ENCODE measurements at regions not wholly inside any gene's neighbourhood (a gene's known extent, or its start where the extent isn't known, plus 50 kb on each side); places are given as distances from the start of the nearest gene placed in this dataset.
"Not testable (repeated sequence)": the region's sequence is repeated elsewhere in the genome, so short reads cannot be mapped to it uniquely, and the experiment has no call there.

DNA sequence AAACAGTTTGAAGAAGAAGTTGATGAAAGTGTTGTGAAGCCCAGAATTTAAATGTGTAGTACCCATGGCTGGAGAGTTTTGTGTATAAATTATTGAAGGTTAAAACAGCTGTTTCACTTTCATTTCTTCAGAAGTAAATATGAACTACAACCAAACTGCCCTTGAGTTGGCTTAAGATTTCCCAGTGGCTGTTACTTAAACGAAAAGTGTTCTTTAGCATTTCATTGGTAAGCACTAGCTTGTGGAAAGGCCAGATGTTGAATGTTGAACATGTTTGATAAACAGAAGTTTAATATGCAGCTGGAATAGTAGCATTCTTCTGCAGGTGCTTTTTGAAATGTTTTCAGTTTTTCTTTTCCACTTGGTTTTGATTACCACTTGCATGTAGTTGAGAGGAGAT lies 83.2 kb upstream of the TNRC6B start:
- BruUV-seq (replicated peaks): no TSS peak
- DNase-seq (ENCODE audit: low spot score): no peak
- H3K4me1 ChIP-seq (ENCODE audit: insufficient read depth, low read length, poor library complexity, severe bottlenecking): no peaks in the 10 kb centered on the region
- intact Hi-C loops (cut with micrococcal nuclease; ENCODE audit: unreplicated experiment): no loop called here
- H3K36me3 ChIP-seq (ENCODE audit: insufficient read depth, low read length, poor library complexity, severe bottlenecking): no peaks in the 10 kb centered on the region
- no peak overlapping the region for H3K27ac ChIP-seq (ENCODE audit: low read depth, low read length, poor library complexity, severe bottlenecking)
- H3K4me3 ChIP-seq (ENCODE audit: low read depth, low read length, poor library complexity, severe bottlenecking): no peak overlapping the region
- H3K9me3 ChIP-seq (ENCODE audit: low read depth, low read length, poor library complexity, severe bottlenecking): no peaks in the 10 kb centered on the region
- ChIA-PET POLR2A (ENCODE audit: low non-redundant PET) (no interaction called here), CTCF (no interaction called here)
- no peaks in the 10 kb centered on the region for H3K27me3 ChIP-seq (replicated peaks; ENCODE audit: insufficient read depth, low read depth, low read length, poor library complexity)
- TF ChIP-seq EZH2 (IDR thresholded peaks at IDR 0.05; ENCODE audit: borderline replicate concordance, low read depth, low read length, poor library complexity, severe bottlenecking): no peak
- TF ChIP-seq, protein P1, sequence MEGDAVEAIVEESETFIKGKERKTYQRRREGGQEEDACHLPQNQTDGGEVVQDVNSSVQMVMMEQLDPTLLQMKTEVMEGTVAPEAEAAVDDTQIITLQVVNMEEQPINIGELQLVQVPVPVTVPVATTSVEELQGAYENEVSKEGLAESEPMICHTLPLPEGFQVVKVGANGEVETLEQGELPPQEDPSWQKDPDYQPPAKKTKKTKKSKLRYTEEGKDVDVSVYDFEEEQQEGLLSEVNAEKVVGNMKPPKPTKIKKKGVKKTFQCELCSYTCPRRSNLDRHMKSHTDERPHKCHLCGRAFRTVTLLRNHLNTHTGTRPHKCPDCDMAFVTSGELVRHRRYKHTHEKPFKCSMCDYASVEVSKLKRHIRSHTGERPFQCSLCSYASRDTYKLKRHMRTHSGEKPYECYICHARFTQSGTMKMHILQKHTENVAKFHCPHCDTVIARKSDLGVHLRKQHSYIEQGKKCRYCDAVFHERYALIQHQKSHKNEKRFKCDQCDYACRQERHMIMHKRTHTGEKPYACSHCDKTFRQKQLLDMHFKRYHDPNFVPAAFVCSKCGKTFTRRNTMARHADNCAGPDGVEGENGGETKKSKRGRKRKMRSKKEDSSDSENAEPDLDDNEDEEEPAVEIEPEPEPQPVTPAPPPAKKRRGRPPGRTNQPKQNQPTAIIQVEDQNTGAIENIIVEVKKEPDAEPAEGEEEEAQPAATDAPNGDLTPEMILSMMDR (conservative IDR thresholded peaks at IDR 0.05; ENCODE audit: low read depth, low read length): no peak

DNA sequence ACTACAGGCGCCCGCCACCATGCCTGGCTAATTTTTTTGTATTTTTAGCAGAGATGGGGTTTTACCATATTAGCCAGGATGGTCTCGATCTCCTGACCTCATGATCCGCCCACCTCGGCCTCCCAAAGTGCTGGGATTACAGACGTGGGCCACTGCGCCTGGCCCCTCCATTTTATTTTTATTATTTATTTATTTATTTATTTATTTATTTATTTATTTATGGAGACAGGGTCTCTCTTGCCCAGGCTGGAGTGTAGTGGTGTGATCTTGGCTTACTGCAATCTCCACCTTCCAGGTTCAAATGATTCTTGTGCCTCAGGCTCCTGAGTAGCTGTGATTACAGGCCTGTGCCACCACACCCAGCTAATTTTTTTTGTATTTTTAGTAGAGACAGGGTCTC lies 77.8 kb upstream of the TNRC6B start:
- POLR2A ChIA-PET (ENCODE audit: low non-redundant PET); H3K27me3 ChIP-seq (replicated peaks; ENCODE audit: insufficient read depth, low read depth, low read length, poor library complexity); CTCF ChIA-PET; DNase-seq (ENCODE audit: low spot score); BruUV-seq (replicated peaks); intact Hi-C loops (cut with micrococcal nuclease; ENCODE audit: unreplicated experiment); H3K9me3 ChIP-seq (ENCODE audit: low read depth, low read length, poor library complexity, severe bottlenecking); H3K27ac ChIP-seq (ENCODE audit: low read depth, low read length, poor library complexity, severe bottlenecking); H3K36me3 ChIP-seq (ENCODE audit: insufficient read depth, low read length, poor library complexity, severe bottlenecking); H3K4me3 ChIP-seq (ENCODE audit: low read depth, low read length, poor library complexity, severe bottlenecking): not testable (repeated sequence)
- H3K4me1 ChIP-seq (ENCODE audit: insufficient read depth, low read length, poor library complexity, severe bottlenecking): peaks cover 18% of the 10 kb centered on the region

DNA sequence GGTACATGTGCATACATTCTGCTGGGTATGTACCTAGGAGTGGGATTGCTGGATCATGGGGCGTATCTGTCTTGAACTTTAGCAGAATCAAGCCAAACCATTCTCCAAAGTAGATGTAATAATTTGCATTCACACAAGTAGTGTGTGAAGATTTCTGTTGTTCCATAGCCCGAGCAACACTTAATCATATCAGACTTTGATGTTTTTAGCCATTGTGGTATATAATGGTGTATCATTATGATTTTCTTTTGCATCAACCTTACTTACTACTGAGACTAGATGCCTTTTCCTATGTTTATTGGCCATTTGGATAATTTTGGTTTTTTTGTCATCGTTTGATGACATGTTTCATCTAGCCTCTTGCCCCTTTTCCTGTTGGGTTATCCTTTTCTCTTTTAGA lies 72.0 kb upstream of the TNRC6B start:
- CTCF ChIA-PET: no interaction called here
- H3K4me1 ChIP-seq (ENCODE audit: insufficient read depth, low read length, poor library complexity, severe bottlenecking): peaks cover 14% of the 10 kb centered on the region
- no peaks in the 10 kb centered on the region for H3K27me3 ChIP-seq (replicated peaks; ENCODE audit: insufficient read depth, low read depth, low read length, poor library complexity)
- no TSS peak for BruUV-seq (replicated peaks)
- no peak overlapping the region for H3K4me3 ChIP-seq (ENCODE audit: low read depth, low read length, poor library complexity, severe bottlenecking)
- no peak for DNase-seq (ENCODE audit: low spot score)
- no peaks in the 10 kb centered on the region for H3K9me3 ChIP-seq (ENCODE audit: low read depth, low read length, poor library complexity, severe bottlenecking)
- no peak overlapping the region for H3K27ac ChIP-seq (ENCODE audit: low read depth, low read length, poor library complexity, severe bottlenecking)
- intact Hi-C loops (cut with micrococcal nuclease; ENCODE audit: unreplicated experiment): no loop called here
- no peaks in the 10 kb centered on the region for H3K36me3 ChIP-seq (ENCODE audit: insufficient read depth, low read length, poor library complexity, severe bottlenecking)
- POLR2A ChIA-PET (ENCODE audit: low non-redundant PET): interaction anchor here (0.7 kb wide), 1 partner anchor 62 kb away, joined by 4 read pairs; no protein-coding TSS in a partner anchor
- TF ChIP-seq, protein P1 (conservative IDR thresholded peaks at IDR 0.05; ENCODE audit: low read depth, low read length): no peak
- TF ChIP-seq EZH2 (IDR thresholded peaks at IDR 0.05; ENCODE audit: borderline replicate concordance, low read depth, low read length, poor library complexity, severe bottlenecking): no peak

DNA sequence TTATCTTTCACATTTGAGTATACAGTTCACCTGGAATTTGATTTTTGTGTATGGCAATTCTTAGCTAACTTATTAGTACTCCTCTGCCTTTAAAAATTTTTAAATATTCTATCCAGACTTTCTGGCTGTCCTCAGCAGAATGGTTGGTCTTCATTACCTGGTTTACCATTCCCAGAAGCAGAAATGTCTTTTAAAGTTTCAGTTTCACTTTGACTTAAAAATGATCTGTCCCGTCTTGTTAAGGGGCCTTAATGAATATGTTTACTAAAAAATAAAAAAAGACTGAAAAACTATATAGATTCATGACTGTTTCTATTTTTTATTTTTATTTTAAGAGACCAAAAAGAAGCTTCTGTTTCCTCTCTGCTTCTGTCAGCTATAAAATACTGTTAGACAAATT lies 70.5 kb upstream of the TNRC6B start:
- no peaks in the 10 kb centered on the region for H3K36me3 ChIP-seq (ENCODE audit: insufficient read depth, low read length, poor library complexity, severe bottlenecking)
- BruUV-seq (replicated peaks): no TSS peak
- H3K27me3 ChIP-seq (replicated peaks; ENCODE audit: insufficient read depth, low read depth, low read length, poor library complexity): no peaks in the 10 kb centered on the region
- no peak overlapping the region for H3K27ac ChIP-seq (ENCODE audit: low read depth, low read length, poor library complexity, severe bottlenecking)
- CTCF ChIA-PET: interaction anchor here (0.5 kb wide), 1 partner anchor 240 kb away, joined by 3 read pairs; no protein-coding TSS in a partner anchor
- no peak for DNase-seq (ENCODE audit: low spot score)
- TF ChIP-seq EZH2 (IDR thresholded peaks at IDR 0.05; ENCODE audit: borderline replicate concordance, low read depth, low read length, poor library complexity, severe bottlenecking): no peak
- TF ChIP-seq, protein P1 (conservative IDR thresholded peaks at IDR 0.05; ENCODE audit: low read depth, low read length): no peak
- H3K4me1 ChIP-seq (ENCODE audit: insufficient read depth, low read length, poor library complexity, severe bottlenecking): peaks cover 3% of the 10 kb centered on the region
- POLR2A ChIA-PET (ENCODE audit: low non-redundant PET): no interaction called here
- intact Hi-C loops (cut with micrococcal nuclease; ENCODE audit: unreplicated experiment): no loop called here
- no peaks in the 10 kb centered on the region for H3K9me3 ChIP-seq (ENCODE audit: low read depth, low read length, poor library complexity, severe bottlenecking)
- no peak overlapping the region for H3K4me3 ChIP-seq (ENCODE audit: low read depth, low read length, poor library complexity, severe bottlenecking)
